ENCODE measurements at regions not wholly inside any gene's neighbourhood (a gene's known extent, or its start where the extent isn't known, plus 50 kb on each side); places are given as distances from the start of the nearest gene placed in this dataset.
"Not testable (repeated sequence)": the region's sequence is repeated elsewhere in the genome, so short reads cannot be mapped to it uniquely, and the experiment has no call there.

GRCh38 chr2:15693926-15694588 is 102.4 kb downstream of the DDX1 start:
- POLR2A ChIA-PET = no interaction called here
- intact Hi-C loops (cut with DNase I, micrococcal nuclease) = no loop called here
- no peak for TF ChIP-seq CTCF (IDR thresholded peaks at IDR 0.05)
- Histone ChIP-seq H3K27ac (ENCODE audit: low read depth in 1 of 2, low read length in 2 of 2) (no peak overlapping the region), H3K27me3 (ENCODE audit: control insufficient read depth in 1 of 2, insufficient read depth in 2 of 2, low read length in 2 of 2) (no peaks in the 10 kb centered on the region), H3K4me1 (ENCODE audit: insufficient read depth, low read length) (no peaks in the 10 kb centered on the region), H3K9me3 (ENCODE audit: control insufficient read depth in 1 of 2, insufficient read depth in 1 of 2, low read length in 2 of 2) (peaks cover 0 to 6% of the 10 kb centered on the region in 2 experiments), H3K4me3 (ENCODE audit: low read length) (no peak overlapping the region), H3K36me3 (ENCODE audit: insufficient read depth, low read length) (no peaks in the 10 kb centered on the region)
- H3K9me3 Mint-ChIP-seq = no peaks in the 10 kb centered on the region
- no peak overlapping the region for H3K4me3 Mint-ChIP-seq
- no peaks in the 10 kb centered on the region for H3K36me3 Mint-ChIP-seq (ENCODE audit: low read depth)
- no peak for ATAC-seq (ENCODE audit: poor library complexity)
- no peak overlapping the region for H3K27ac Mint-ChIP-seq
- H3K4me1 Mint-ChIP-seq (ENCODE audit: low read depth) = no peaks in the 10 kb centered on the region
- CTCF ChIA-PET = no interaction called here
- DNase-seq = no peak
- H3K27me3 Mint-ChIP-seq = peaks cover 4% of the 10 kb centered on the region

- DNase-seq (no peak), ATAC-seq (ENCODE audit: poor library complexity) (no peak)
- Mint-ChIP-seq H3K27ac (no peak overlapping the region), H3K9me3 (no peaks in the 10 kb centered on the region), H3K4me1 (ENCODE audit: low read depth) (no peaks in the 10 kb centered on the region), H3K4me3 (no peak overlapping the region), H3K27me3 (peaks cover 4% of the 10 kb centered on the region), H3K36me3 (ENCODE audit: low read depth) (no peaks in the 10 kb centered on the region)
- H3K4me1 ChIP-seq (ENCODE audit: insufficient read depth, low read length) = no peaks in the 10 kb centered on the region
- H3K36me3 ChIP-seq (ENCODE audit: insufficient read depth, low read length) = no peaks in the 10 kb centered on the region
- ChIA-PET CTCF (no interaction called here), POLR2A (no interaction called here)
- H3K9me3 ChIP-seq (ENCODE audit: control insufficient read depth in 1 of 2, insufficient read depth in 1 of 2, low read length in 2 of 2) = peaks cover 0 to 6% of the 10 kb centered on the region in 2 experiments
- no peak for TF ChIP-seq CTCF (IDR thresholded peaks at IDR 0.05)
- no peaks in the 10 kb centered on the region for H3K27me3 ChIP-seq (ENCODE audit: control insufficient read depth in 1 of 2, insufficient read depth in 2 of 2, low read length in 2 of 2)
- intact Hi-C loops (cut with DNase I, micrococcal nuclease) = no loop called here
- no peak overlapping the region for H3K4me3 ChIP-seq (ENCODE audit: low read length)
- H3K27ac ChIP-seq (ENCODE audit: low read depth in 1 of 2, low read length in 2 of 2) = no peak overlapping the region
Measured at GRCh38 chr2:15694589-15694986, 102.9 kb downstream of the DDX1 start.

- Mint-ChIP-seq H3K36me3 (ENCODE audit: low read depth) (no peaks in the 10 kb centered on the region), H3K27ac (no peak overlapping the region), H3K9me3 (no peaks in the 10 kb centered on the region), H3K27me3 (peaks cover 4% of the 10 kb centered on the region), H3K4me3 (no peak overlapping the region), H3K4me1 (ENCODE audit: low read depth) (no peaks in the 10 kb centered on the region)
- intact Hi-C loops (cut with DNase I, micrococcal nuclease) = no loop called here
- peaks cover 0 to under 1% of the 10 kb centered on the region in 2 experiments for H3K9me3 ChIP-seq (ENCODE audit: control insufficient read depth in 1 of 2, insufficient read depth in 1 of 2, low read length in 2 of 2)
- DNase-seq = no peak
- no peak overlapping the region for H3K27ac ChIP-seq (ENCODE audit: low read depth in 1 of 2, low read length in 2 of 2)
- no peak overlapping the region for H3K4me3 ChIP-seq (ENCODE audit: low read length)
- no peak for TF ChIP-seq CTCF (IDR thresholded peaks at IDR 0.05)
- ChIA-PET POLR2A (no interaction called here), CTCF (no interaction called here)
- no peaks in the 10 kb centered on the region for H3K36me3 ChIP-seq (ENCODE audit: insufficient read depth, low read length)
- ATAC-seq (ENCODE audit: poor library complexity) = no peak
- no peaks in the 10 kb centered on the region for H3K4me1 ChIP-seq (ENCODE audit: insufficient read depth, low read length)
- no peaks in the 10 kb centered on the region for H3K27me3 ChIP-seq (ENCODE audit: control insufficient read depth in 1 of 2, insufficient read depth in 2 of 2, low read length in 2 of 2)
Measured at GRCh38 chr2:15695582-15696330, 104.1 kb downstream of the DDX1 start.

- H3K27me3 Mint-ChIP-seq; H3K9me3 Mint-ChIP-seq; CTCF ChIA-PET; intact Hi-C loops (cut with DNase I, micrococcal nuclease); DNase-seq; H3K27ac ChIP-seq (ENCODE audit: low read depth in 1 of 2, low read length in 2 of 2); H3K9me3 ChIP-seq (ENCODE audit: control insufficient read depth in 1 of 2, insufficient read depth in 1 of 2, low read length in 2 of 2); POLR2A ChIA-PET; H3K4me1 Mint-ChIP-seq (ENCODE audit: low read depth); H3K36me3 ChIP-seq (ENCODE audit: insufficient read depth, low read length); H3K27ac Mint-ChIP-seq; ATAC-seq (ENCODE audit: poor library complexity); H3K36me3 Mint-ChIP-seq (ENCODE audit: low read depth); H3K27me3 ChIP-seq (ENCODE audit: control insufficient read depth in 1 of 2, insufficient read depth in 2 of 2, low read length in 2 of 2); H3K4me3 ChIP-seq (ENCODE audit: low read length); H3K4me3 Mint-ChIP-seq; H3K4me1 ChIP-seq (ENCODE audit: insufficient read depth, low read length): not testable (repeated sequence)
Measured at GRCh38 chr2:15696606-15697170, 105.0 kb downstream of the DDX1 start.
